ENCODE measurements at regions not wholly inside any gene's neighbourhood (a gene's known extent, or its start where the extent isn't known, plus 50 kb on each side); places are given as distances from the start of the nearest gene placed in this dataset.

GRCh38 chr1:232467073-232467760 is 162.7 kb downstream of the SIPA1L2 start:
- H3K27ac ChIP-seq (replicated peaks), result no peak overlapping the region
- no peaks in the 10 kb centered on the region for H3K27me3 ChIP-seq (ENCODE audit: insufficient read depth, poor library complexity, severe bottlenecking)
- DNase-seq (ENCODE audit: low read depth in 1 of 2, low spot score in 1 of 2), result no peak
- no peak overlapping the region for H3K4me3 ChIP-seq (replicated peaks; ENCODE audit: insufficient read depth, low read length)
- TF ChIP-seq REST (IDR thresholded peaks at IDR 0.05; ENCODE audit: insufficient replicate concordance, low read depth) (no peak), POLR2AphosphoS5 (IDR thresholded peaks at IDR 0.05; ENCODE audit: low read depth) (no peak), GABPA (IDR thresholded peaks at IDR 0.05; ENCODE audit: low read depth) (no peak), SPI1 (IDR thresholded peaks at IDR 0.05; ENCODE audit: borderline replicate concordance, low read depth) (no peak)
- TF ChIP-seq, protein P1, sequence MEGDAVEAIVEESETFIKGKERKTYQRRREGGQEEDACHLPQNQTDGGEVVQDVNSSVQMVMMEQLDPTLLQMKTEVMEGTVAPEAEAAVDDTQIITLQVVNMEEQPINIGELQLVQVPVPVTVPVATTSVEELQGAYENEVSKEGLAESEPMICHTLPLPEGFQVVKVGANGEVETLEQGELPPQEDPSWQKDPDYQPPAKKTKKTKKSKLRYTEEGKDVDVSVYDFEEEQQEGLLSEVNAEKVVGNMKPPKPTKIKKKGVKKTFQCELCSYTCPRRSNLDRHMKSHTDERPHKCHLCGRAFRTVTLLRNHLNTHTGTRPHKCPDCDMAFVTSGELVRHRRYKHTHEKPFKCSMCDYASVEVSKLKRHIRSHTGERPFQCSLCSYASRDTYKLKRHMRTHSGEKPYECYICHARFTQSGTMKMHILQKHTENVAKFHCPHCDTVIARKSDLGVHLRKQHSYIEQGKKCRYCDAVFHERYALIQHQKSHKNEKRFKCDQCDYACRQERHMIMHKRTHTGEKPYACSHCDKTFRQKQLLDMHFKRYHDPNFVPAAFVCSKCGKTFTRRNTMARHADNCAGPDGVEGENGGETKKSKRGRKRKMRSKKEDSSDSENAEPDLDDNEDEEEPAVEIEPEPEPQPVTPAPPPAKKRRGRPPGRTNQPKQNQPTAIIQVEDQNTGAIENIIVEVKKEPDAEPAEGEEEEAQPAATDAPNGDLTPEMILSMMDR (IDR thresholded peaks at IDR 0.05; ENCODE audit: insufficient read depth, low read length), result no peak

DNA sequence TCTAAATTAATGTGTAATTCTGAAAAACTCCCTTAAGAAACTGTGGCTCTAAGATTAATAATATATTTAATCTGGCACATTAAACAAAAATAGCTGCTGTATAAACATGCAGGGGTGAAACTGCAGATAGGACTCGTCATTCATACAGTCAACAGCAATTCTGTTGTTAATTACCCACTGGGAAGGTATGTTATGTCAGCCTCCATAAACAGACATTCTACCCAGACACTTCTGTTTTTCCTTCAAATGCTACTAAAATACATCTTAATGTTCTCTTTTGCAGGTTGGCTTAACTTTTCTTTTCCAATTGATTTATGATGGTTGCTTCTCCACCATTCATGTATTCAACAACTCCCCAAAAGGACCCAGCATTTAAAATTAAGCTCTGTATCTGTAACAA is 165.6 kb downstream of the SIPA1L2 start:
- DNase-seq (ENCODE audit: low read depth in 1 of 2, low spot score in 1 of 2), result no peak
- H3K27me3 ChIP-seq (ENCODE audit: insufficient read depth, poor library complexity, severe bottlenecking), result no peaks in the 10 kb centered on the region
- no peak overlapping the region for H3K4me3 ChIP-seq (replicated peaks; ENCODE audit: insufficient read depth, low read length)
- no peak for TF ChIP-seq GABPA (IDR thresholded peaks at IDR 0.05; ENCODE audit: low read depth)
- no peak for TF ChIP-seq POLR2AphosphoS5 (IDR thresholded peaks at IDR 0.05; ENCODE audit: low read depth)
- TF ChIP-seq, protein P1 (IDR thresholded peaks at IDR 0.05; ENCODE audit: insufficient read depth, low read length), result no peak
- TF ChIP-seq REST (IDR thresholded peaks at IDR 0.05; ENCODE audit: insufficient replicate concordance, low read depth), result no peak
- no peak for TF ChIP-seq SPI1 (IDR thresholded peaks at IDR 0.05; ENCODE audit: borderline replicate concordance, low read depth)
- H3K27ac ChIP-seq (replicated peaks), result no peak overlapping the region

DNA sequence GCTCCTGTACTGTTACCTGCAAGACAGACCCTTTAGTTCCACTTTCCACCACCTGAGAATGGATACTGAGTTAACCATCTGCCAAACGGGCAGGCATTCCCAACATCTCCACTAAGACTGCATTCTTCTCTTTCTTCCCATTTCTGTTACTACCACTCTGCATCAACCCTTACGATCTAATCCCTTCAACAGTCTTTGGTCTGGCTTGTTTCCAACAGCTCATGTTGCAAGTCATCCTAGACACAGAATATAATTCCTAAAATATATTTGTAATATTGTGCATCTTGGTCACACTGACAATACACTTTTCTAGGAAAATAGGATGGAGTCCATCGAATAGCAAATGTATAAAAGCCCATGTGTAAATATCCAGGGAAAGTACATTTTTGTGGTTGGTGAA is 166.7 kb downstream of the SIPA1L2 start:
- H3K27me3 ChIP-seq (ENCODE audit: insufficient read depth, poor library complexity, severe bottlenecking), result no peaks in the 10 kb centered on the region
- no peak for DNase-seq (ENCODE audit: low read depth in 1 of 2, low spot score in 1 of 2)
- no peak overlapping the region for H3K4me3 ChIP-seq (replicated peaks; ENCODE audit: insufficient read depth, low read length)
- H3K27ac ChIP-seq (replicated peaks), result no peak overlapping the region
- TF ChIP-seq GABPA (IDR thresholded peaks at IDR 0.05; ENCODE audit: low read depth) (no peak), POLR2AphosphoS5 (IDR thresholded peaks at IDR 0.05; ENCODE audit: low read depth) (no peak), REST (IDR thresholded peaks at IDR 0.05; ENCODE audit: insufficient replicate concordance, low read depth) (no peak), SPI1 (IDR thresholded peaks at IDR 0.05; ENCODE audit: borderline replicate concordance, low read depth) (no peak)
- TF ChIP-seq, protein P1 (IDR thresholded peaks at IDR 0.05; ENCODE audit: insufficient read depth, low read length), result no peak
